ENCODE measurements at regions not wholly inside any gene's neighbourhood (a gene's known extent, or its start where the extent isn't known, plus 50 kb on each side); places are given as distances from the start of the nearest gene placed in this dataset.

- Histone ChIP-seq H3K4me3 (ENCODE audit: low read length in 2 of 2) (no peak overlapping the region), H3K27me3 (ENCODE audit: control insufficient read depth in 1 of 2, insufficient read depth in 2 of 2, low read length in 2 of 2) (no peaks in the 10 kb centered on the region), H3K36me3 (ENCODE audit: control insufficient read depth in 2 of 2, insufficient read depth in 2 of 2, low read length in 2 of 2) (no peaks in the 10 kb centered on the region), H3K9me3 (ENCODE audit: control insufficient read depth in 2 of 2, low read length in 2 of 2) (no peaks in the 10 kb centered on the region), H3K27ac (ENCODE audit: low read length) (no peak overlapping the region), H3K9ac (ENCODE audit: low read length in 2 of 2) (no peak overlapping the region), H3K4me1 (ENCODE audit: control insufficient read depth, insufficient read depth, low read length) (peaks cover 18% of the 10 kb centered on the region)
These were observed 58.6 kb upstream of the NPAS2 start for GRCh38 chr2:100761365-100761764.

- no peak overlapping the region for H3K9ac ChIP-seq (ENCODE audit: low read length in 2 of 2)
- H3K27ac ChIP-seq (ENCODE audit: low read length) = no peak overlapping the region
- peaks cover 30% of the 10 kb centered on the region for H3K4me1 ChIP-seq (ENCODE audit: control insufficient read depth, insufficient read depth, low read length)
- H3K36me3 ChIP-seq (ENCODE audit: control insufficient read depth in 2 of 2, insufficient read depth in 2 of 2, low read length in 2 of 2) = no peaks in the 10 kb centered on the region
- H3K9me3 ChIP-seq (ENCODE audit: control insufficient read depth in 2 of 2, low read length in 2 of 2) = no peaks in the 10 kb centered on the region
- no peak overlapping the region for H3K4me3 ChIP-seq (ENCODE audit: low read length in 2 of 2)
- no peaks in the 10 kb centered on the region for H3K27me3 ChIP-seq (ENCODE audit: control insufficient read depth in 1 of 2, insufficient read depth in 2 of 2, low read length in 2 of 2)
These were observed 55.5 kb upstream of the NPAS2 start for GRCh38 chr2:100764430-100764829.

GRCh38 chr2:100765481-100765880, 54.5 kb upstream of the NPAS2 start:
- H3K9me3 ChIP-seq (ENCODE audit: control insufficient read depth in 2 of 2, low read length in 2 of 2) = no peaks in the 10 kb centered on the region

DNA sequence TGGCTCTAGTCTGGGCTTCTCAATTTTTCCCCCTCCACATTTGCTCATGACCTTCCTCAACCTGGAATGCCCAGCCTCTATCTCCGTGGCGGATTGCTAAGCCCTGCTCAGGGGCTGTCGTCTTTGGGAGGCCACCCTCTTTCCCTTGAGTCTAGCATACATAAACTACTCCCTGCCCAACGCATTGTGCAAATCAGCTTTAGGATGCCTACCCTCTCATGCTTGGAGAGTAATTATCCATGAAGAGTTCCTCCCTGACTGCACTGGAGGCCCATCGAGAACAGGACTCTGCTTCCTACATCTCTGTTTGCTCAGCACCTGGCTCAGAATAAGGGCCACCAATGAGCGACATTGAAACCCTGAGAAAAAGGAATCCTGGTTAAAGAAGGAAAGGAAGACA, 53.7 kb upstream of the NPAS2 start:
- Histone ChIP-seq H3K4me1 (ENCODE audit: control insufficient read depth, insufficient read depth, low read length) (peaks cover 30% of the 10 kb centered on the region), H3K36me3 (ENCODE audit: control insufficient read depth in 2 of 2, insufficient read depth in 2 of 2, low read length in 2 of 2) (no peaks in the 10 kb centered on the region), H3K9ac (ENCODE audit: low read length in 2 of 2) (no peak overlapping the region), H3K4me3 (ENCODE audit: low read length in 2 of 2) (no peak overlapping the region), H3K27me3 (ENCODE audit: control insufficient read depth in 1 of 2, insufficient read depth in 2 of 2, low read length in 2 of 2) (no peaks in the 10 kb centered on the region), H3K27ac (ENCODE audit: low read length) (no peak overlapping the region), H3K9me3 (ENCODE audit: control insufficient read depth in 2 of 2, low read length in 2 of 2) (no peaks in the 10 kb centered on the region)

More at GRCh38 chr2:100765481-100765880, 54.5 kb upstream of the NPAS2 start:
- no peak overlapping the region for H3K9ac ChIP-seq (ENCODE audit: low read length in 2 of 2)
- no peak overlapping the region for H3K27ac ChIP-seq (ENCODE audit: low read length)
- peaks cover 30% of the 10 kb centered on the region for H3K4me1 ChIP-seq (ENCODE audit: control insufficient read depth, insufficient read depth, low read length)
- no peaks in the 10 kb centered on the region for H3K36me3 ChIP-seq (ENCODE audit: control insufficient read depth in 2 of 2, insufficient read depth in 2 of 2, low read length in 2 of 2)
- H3K4me3 ChIP-seq (ENCODE audit: low read length in 2 of 2) = no peak overlapping the region
- no peaks in the 10 kb centered on the region for H3K27me3 ChIP-seq (ENCODE audit: control insufficient read depth in 1 of 2, insufficient read depth in 2 of 2, low read length in 2 of 2)

GRCh38 chr2:100766806-100767205, 53.1 kb upstream of the NPAS2 start:
- Histone ChIP-seq H3K36me3 (ENCODE audit: control insufficient read depth in 2 of 2, insufficient read depth in 2 of 2, low read length in 2 of 2) (no peaks in the 10 kb centered on the region), H3K4me3 (ENCODE audit: low read length in 2 of 2) (peak overlapping the region in 1 of 2 donors; percentile 1), H3K27ac (ENCODE audit: low read length) (no peak overlapping the region), H3K4me1 (ENCODE audit: control insufficient read depth, insufficient read depth, low read length) (peaks cover 30% of the 10 kb centered on the region), H3K27me3 (ENCODE audit: control insufficient read depth in 1 of 2, insufficient read depth in 2 of 2, low read length in 2 of 2) (no peaks in the 10 kb centered on the region), H3K9ac (ENCODE audit: low read length in 2 of 2) (no peak overlapping the region), H3K9me3 (ENCODE audit: control insufficient read depth in 2 of 2, low read length in 2 of 2) (no peaks in the 10 kb centered on the region)

GRCh38 chr2:100767224-100767653, 52.7 kb upstream of the NPAS2 start:
- H3K27ac ChIP-seq (ENCODE audit: low read length) = no peak overlapping the region
- no peak overlapping the region for H3K9ac ChIP-seq (ENCODE audit: low read length in 2 of 2)
- H3K36me3 ChIP-seq (ENCODE audit: control insufficient read depth in 2 of 2, insufficient read depth in 2 of 2, low read length in 2 of 2) = no peaks in the 10 kb centered on the region
- H3K9me3 ChIP-seq (ENCODE audit: control insufficient read depth in 2 of 2, low read length in 2 of 2) = no peaks in the 10 kb centered on the region
- peaks cover 30% of the 10 kb centered on the region for H3K4me1 ChIP-seq (ENCODE audit: control insufficient read depth, insufficient read depth, low read length)
- H3K27me3 ChIP-seq (ENCODE audit: control insufficient read depth in 1 of 2, insufficient read depth in 2 of 2, low read length in 2 of 2) = no peaks in the 10 kb centered on the region
- H3K4me3 ChIP-seq (ENCODE audit: low read length in 2 of 2) = peak overlapping the region in 1 of 2 donors; percentile 1

GRCh38 chr2:100767810-100768806, 51.8 kb upstream of the NPAS2 start:
- no peaks in the 10 kb centered on the region for H3K27me3 ChIP-seq (ENCODE audit: control insufficient read depth in 1 of 2, insufficient read depth in 2 of 2, low read length in 2 of 2)
- H3K36me3 ChIP-seq (ENCODE audit: control insufficient read depth in 2 of 2, insufficient read depth in 2 of 2, low read length in 2 of 2) = no peaks in the 10 kb centered on the region
- H3K4me1 ChIP-seq (ENCODE audit: control insufficient read depth, insufficient read depth, low read length) = peaks cover 30% of the 10 kb centered on the region
- H3K4me3 ChIP-seq (ENCODE audit: low read length in 2 of 2) = no peak overlapping the region
- no peak overlapping the region for H3K27ac ChIP-seq (ENCODE audit: low read length)
- H3K9ac ChIP-seq (ENCODE audit: low read length in 2 of 2) = no peak overlapping the region
- no peaks in the 10 kb centered on the region for H3K9me3 ChIP-seq (ENCODE audit: control insufficient read depth in 2 of 2, low read length in 2 of 2)
